Suprapubic skin (tissue), 4 donors: ENCODE measurements at regions not wholly inside any gene's neighbourhood (a gene's known extent, or its start where the extent isn't known, plus 50 kb on each side); places are given as distances from the start of the nearest gene placed in this dataset.

Experiments used
- EP300 ChIP-seq: sonication (generic); formaldehyde crosslinking; IDR thresholded peaks from one replicate; pipeline ENCODE4 v1.6.1; 2017; ENCODE audit warnings: antibody characterized with exemption
- POLR2A ChIP-seq, 2 donors: fragments of 450-650 bp; IDR thresholded peaks; one replicate each; pipeline ENCODE4 v1.6.1; 2017; ENCODE audit warnings: antibody characterized with exemption in 2 of 2, mild to moderate bottlenecking in 2 of 2, moderate library complexity in 2 of 2
- POLR2AphosphoS5 ChIP-seq, 3 donors: sonication (generic); formaldehyde crosslinking; IDR thresholded peaks; one replicate each; pipeline ENCODE4 v1.6.1; 2017; ENCODE audit warnings: antibody characterized with exemption in 3 of 3
- TF ChIP-seq, protein P1 (sequence below), 2 donors: fragments of 200-600 bp in 1 of 2; fragments of 450-650 bp in 1 of 2; sonication (generic) in 1 of 2; IDR thresholded peaks; one replicate each; pipeline ENCODE4 v1.5.1; 2016 to 2019; ENCODE audit warnings: antibody characterized with exemption in 2 of 2, mild to moderate bottlenecking in 1 of 2, moderate library complexity in 1 of 2

DNA sequence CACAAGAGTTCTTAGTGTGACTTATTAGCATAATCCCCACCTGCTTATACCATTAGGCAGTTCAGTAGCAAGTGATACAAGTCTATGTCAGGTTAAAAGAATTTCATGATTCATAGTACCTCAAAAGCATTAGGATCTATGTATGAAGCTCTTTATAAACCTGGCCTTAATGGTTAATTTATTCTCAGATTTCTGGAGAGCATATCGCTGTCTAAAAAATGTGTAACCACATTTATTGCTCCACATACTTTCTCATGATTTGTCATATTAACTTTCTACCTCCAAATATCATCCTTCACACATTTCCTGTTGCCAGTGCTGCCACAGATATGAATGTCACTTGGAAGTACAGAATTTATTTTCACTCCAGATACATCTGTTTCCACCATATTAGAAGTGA, 332.8 kb upstream of the MAP2 start:
- TF ChIP-seq, protein P1, sequence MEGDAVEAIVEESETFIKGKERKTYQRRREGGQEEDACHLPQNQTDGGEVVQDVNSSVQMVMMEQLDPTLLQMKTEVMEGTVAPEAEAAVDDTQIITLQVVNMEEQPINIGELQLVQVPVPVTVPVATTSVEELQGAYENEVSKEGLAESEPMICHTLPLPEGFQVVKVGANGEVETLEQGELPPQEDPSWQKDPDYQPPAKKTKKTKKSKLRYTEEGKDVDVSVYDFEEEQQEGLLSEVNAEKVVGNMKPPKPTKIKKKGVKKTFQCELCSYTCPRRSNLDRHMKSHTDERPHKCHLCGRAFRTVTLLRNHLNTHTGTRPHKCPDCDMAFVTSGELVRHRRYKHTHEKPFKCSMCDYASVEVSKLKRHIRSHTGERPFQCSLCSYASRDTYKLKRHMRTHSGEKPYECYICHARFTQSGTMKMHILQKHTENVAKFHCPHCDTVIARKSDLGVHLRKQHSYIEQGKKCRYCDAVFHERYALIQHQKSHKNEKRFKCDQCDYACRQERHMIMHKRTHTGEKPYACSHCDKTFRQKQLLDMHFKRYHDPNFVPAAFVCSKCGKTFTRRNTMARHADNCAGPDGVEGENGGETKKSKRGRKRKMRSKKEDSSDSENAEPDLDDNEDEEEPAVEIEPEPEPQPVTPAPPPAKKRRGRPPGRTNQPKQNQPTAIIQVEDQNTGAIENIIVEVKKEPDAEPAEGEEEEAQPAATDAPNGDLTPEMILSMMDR (IDR thresholded peaks at IDR 0.05), result no peak
- TF ChIP-seq POLR2A (IDR thresholded peaks at IDR 0.05), result no peak
- TF ChIP-seq EP300, result no peak
- no peak for TF ChIP-seq POLR2AphosphoS5 (IDR thresholded peaks at IDR 0.05)
